Endodermal cell (in vitro differentiated cells): ENCODE measurements at regions not wholly inside any gene's neighbourhood (a gene's known extent, or its start where the extent isn't known, plus 50 kb on each side); places are given as distances from the start of the nearest gene placed in this dataset.

Source experiments
- DNase-seq: peaks from one replicate; pipeline ENCODE4 v3.0.0-alpha.2; 2017
- H3K27ac ChIP-seq: 2 replicates; pipeline ENCODE4 v1.5.1; 2013; ENCODE audit warnings: mild to moderate bottlenecking, low read depth, low read length, moderate library complexity
- H3K27me3 ChIP-seq: 2 replicates; pipeline ENCODE4 v1.6.1; 2013; ENCODE audit warnings: mild to moderate bottlenecking, low read length, moderate library complexity; ENCODE audit not compliant: insufficient read depth, control insufficient read depth, poor library complexity, severe bottlenecking
- H3K36me3 ChIP-seq: 2 replicates; pipeline ENCODE4 v1.7.0; 2013; ENCODE audit warnings: mild to moderate bottlenecking, low read length, moderate library complexity; ENCODE audit not compliant: control insufficient read depth, insufficient read depth
- H3K4me1 ChIP-seq: one replicate; pipeline ENCODE4 v1.7.0; 2013; ENCODE audit warnings: low read length; ENCODE audit not compliant: control insufficient read depth, insufficient read depth
- H3K4me3 ChIP-seq: 2 replicates; pipeline ENCODE4 v1.5.1; 2013; ENCODE audit warnings: mild to moderate bottlenecking, low read length, moderate library complexity
- H3K9ac ChIP-seq: 2 replicates; pipeline ENCODE4 v1.6.1; 2013; ENCODE audit warnings: mild to moderate bottlenecking, low read length, moderate library complexity; ENCODE audit not compliant: poor library complexity, severe bottlenecking; ENCODE audit errors: extremely low read depth
- H3K9me3 ChIP-seq: 2 replicates; pipeline ENCODE4 v1.6.1; 2013; ENCODE audit warnings: mild to moderate bottlenecking, low read length, moderate library complexity; ENCODE audit not compliant: control insufficient read depth
- H3K27ac Mint-ChIP-seq: 2 replicates; pipeline ENCODE4 v1.8.0; 2020; ENCODE audit warnings: mixed read lengths
- H3K27me3 Mint-ChIP-seq: 2 replicates; pipeline ENCODE4 v1.8.0; 2021; ENCODE audit warnings: mild to moderate bottlenecking, mixed read lengths; ENCODE audit not compliant: insufficient read depth
- H3K36me3 Mint-ChIP-seq: 2 replicates; pipeline ENCODE4 v1.8.0; 2020; ENCODE audit warnings: low read depth, mixed read lengths
- H3K4me1 Mint-ChIP-seq: 2 replicates; pipeline ENCODE4 v1.8.0; 2020; ENCODE audit warnings: mixed read lengths
- H3K4me3 Mint-ChIP-seq: 2 replicates; pipeline ENCODE4 v1.8.0; 2020; ENCODE audit warnings: mild to moderate bottlenecking, moderate library complexity, mixed read lengths
- H3K9me3 Mint-ChIP-seq: 2 replicates; pipeline ENCODE4 v1.8.0; 2020; ENCODE audit warnings: mild to moderate bottlenecking, mixed read lengths
- CTCF ChIP-seq: fragments of 200-600 bp; sonication (generic); conservative IDR thresholded peaks from 2 replicates; pipeline ENCODE4 v1.5.0; 2021; ENCODE audit warnings: antibody characterized with exemption, mild to moderate bottlenecking
- WGBS, 2 experiments: methylation state at CpG; one replicate each; pipeline versions ENCODE4 v1.1.5 to v1.1.7; 2013; ENCODE audit warnings: missing lambda C conversion rate in 2 of 2, mixed read lengths in 1 of 2; ENCODE audit not compliant: insufficient coverage in 1 of 2, insufficient read length in 1 of 2; 5-methylcytosine and 5-hydroxymethylcytosine counted together

- H3K9ac ChIP-seq = no peak overlapping the region
- no peaks in the 10 kb centered on the region for H3K36me3 ChIP-seq
- no peak for DNase-seq
- H3K27me3 Mint-ChIP-seq = no peaks in the 10 kb centered on the region
- TF ChIP-seq CTCF = no peak
- no peak overlapping the region for H3K27ac Mint-ChIP-seq
- no peaks in the 10 kb centered on the region for H3K27me3 ChIP-seq
- H3K9me3 ChIP-seq = peaks cover 11% of the 10 kb centered on the region
- peaks cover 9% of the 10 kb centered on the region for H3K4me1 Mint-ChIP-seq
- H3K36me3 Mint-ChIP-seq = no peaks in the 10 kb centered on the region
- H3K4me3 ChIP-seq = no peak overlapping the region
- WGBS, 2 experiments = 88 to 92% methylated on average over 5 to 7 of the region's 7 CpGs
- no peak overlapping the region for H3K27ac ChIP-seq
- peaks cover 3% of the 10 kb centered on the region for H3K4me1 ChIP-seq
- no peak overlapping the region for H3K4me3 Mint-ChIP-seq
- H3K9me3 Mint-ChIP-seq = peaks cover 17% of the 10 kb centered on the region
These were observed 239.9 kb upstream of the ATP10A start for GRCh38 chr15:26103002-26103404.

- Mint-ChIP-seq H3K4me3 (no peak overlapping the region), H3K9me3 (peaks cover 17% of the 10 kb centered on the region), H3K36me3 (no peaks in the 10 kb centered on the region), H3K27ac (no peak overlapping the region), H3K27me3 (no peaks in the 10 kb centered on the region), H3K4me1 (peaks cover 15% of the 10 kb centered on the region)
- DNase-seq = no peak
- no peak overlapping the region for H3K27ac ChIP-seq
- no peak for TF ChIP-seq CTCF
- H3K9ac ChIP-seq = no peak overlapping the region
- H3K4me3 ChIP-seq = no peak overlapping the region
- H3K4me1 ChIP-seq = peaks cover 3% of the 10 kb centered on the region
- WGBS, 2 experiments = 79 to 85% methylated on average over 3 to 4 of the region's 4 CpGs
- no peaks in the 10 kb centered on the region for H3K27me3 ChIP-seq
- no peaks in the 10 kb centered on the region for H3K36me3 ChIP-seq
- peaks cover 11% of the 10 kb centered on the region for H3K9me3 ChIP-seq
These were observed 239.2 kb upstream of the ATP10A start for GRCh38 chr15:26102365-26102764.

- H3K9me3 ChIP-seq = peaks cover 6% of the 10 kb centered on the region
- Mint-ChIP-seq H3K9me3 (peaks cover 12% of the 10 kb centered on the region), H3K4me3 (no peak overlapping the region), H3K4me1 (peaks cover 22% of the 10 kb centered on the region), H3K27ac (no peak overlapping the region), H3K36me3 (no peaks in the 10 kb centered on the region), H3K27me3 (no peaks in the 10 kb centered on the region)
- H3K27me3 ChIP-seq = no peaks in the 10 kb centered on the region
- TF ChIP-seq CTCF = no peak
- no peak overlapping the region for H3K4me3 ChIP-seq
- WGBS, 2 experiments = 95 to 100% methylated on average over 3 of the region's 3 CpGs
- DNase-seq = no peak
- H3K9ac ChIP-seq = no peak overlapping the region
- peaks cover 3% of the 10 kb centered on the region for H3K4me1 ChIP-seq
- H3K27ac ChIP-seq = no peak overlapping the region
- H3K36me3 ChIP-seq = no peaks in the 10 kb centered on the region
These were observed 238.3 kb upstream of the ATP10A start for GRCh38 chr15:26101443-26101842.
